ENCODE measurements at regions not wholly inside any gene's neighbourhood (a gene's known extent, or its start where the extent isn't known, plus 50 kb on each side); places are given as distances from the start of the nearest gene placed in this dataset.

- TF ChIP-seq GATA2 (IDR thresholded peaks at IDR 0.05; ENCODE audit: low read depth, low read length) (no peak), GATA3 (IDR thresholded peaks at IDR 0.05; ENCODE audit: low read depth, low read length) (no peak)
Measured at GRCh38 chr20:53773792-53774401, 180.3 kb upstream of the ZNF217 start.
